Stimulated activated CD8-positive, alpha-beta memory T cell treated with anti-CD3 and anti-CD28 coated beads, Interleukin-7, amount 100 ng/mL, for 1 hour (primary cell): ENCODE measurements at regions not wholly inside any gene's neighbourhood (a gene's known extent, or its start where the extent isn't known, plus 50 kb on each side); places are given as distances from the start of the nearest gene placed in this dataset.
"Not testable (repeated sequence)": the region's sequence is repeated elsewhere in the genome, so short reads cannot be mapped to it uniquely, and the experiment has no call there.

Experiments used
- DNase-seq, 2 donors: peaks; one replicate each; pipeline ENCODE4 v3.0.0-alpha.2; 2020; ENCODE audit warnings: low read depth in 2 of 2

DNA sequence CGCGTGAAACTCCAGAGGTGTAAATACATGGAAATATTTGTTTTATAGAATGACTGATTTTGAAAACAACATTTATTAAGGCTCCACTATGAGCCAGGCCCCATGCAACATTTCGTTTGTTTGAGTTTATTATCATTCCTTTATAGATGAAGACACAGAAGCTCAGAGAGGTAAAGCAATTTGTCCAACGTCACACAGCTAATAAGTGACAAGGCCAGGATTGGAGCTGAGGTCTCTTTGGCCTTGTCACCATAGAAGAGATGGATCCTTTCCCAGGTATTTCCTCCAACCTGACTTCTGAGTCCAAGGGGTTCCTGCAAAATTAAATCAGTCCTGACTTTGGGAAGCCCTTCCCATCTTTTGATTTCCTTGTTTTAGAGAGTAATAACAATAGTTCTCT lies 98.0 kb downstream of the SYF2 start:
- DNase-seq, result no peak

DNA sequence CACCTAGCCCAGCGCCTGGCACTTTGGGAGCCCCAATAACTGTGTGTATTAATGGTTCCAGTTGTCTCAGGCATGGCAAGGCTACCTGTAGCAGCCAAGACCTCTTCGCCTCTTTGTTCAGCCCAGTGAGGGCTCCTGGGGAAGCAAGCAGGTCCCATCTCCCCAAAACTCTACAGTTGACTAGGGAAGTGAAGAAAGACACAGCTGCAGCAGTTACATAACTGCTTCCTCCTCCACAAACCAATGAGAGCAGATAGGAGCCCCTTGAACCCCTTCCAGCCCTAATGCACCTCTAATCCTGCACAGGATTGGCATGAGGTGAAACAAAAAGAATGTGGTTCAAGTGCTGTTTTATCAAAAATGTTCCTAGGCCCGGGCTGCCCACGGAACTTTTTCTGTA lies 100.5 kb downstream of the SYF2 start:
- no peak for DNase-seq

DNA sequence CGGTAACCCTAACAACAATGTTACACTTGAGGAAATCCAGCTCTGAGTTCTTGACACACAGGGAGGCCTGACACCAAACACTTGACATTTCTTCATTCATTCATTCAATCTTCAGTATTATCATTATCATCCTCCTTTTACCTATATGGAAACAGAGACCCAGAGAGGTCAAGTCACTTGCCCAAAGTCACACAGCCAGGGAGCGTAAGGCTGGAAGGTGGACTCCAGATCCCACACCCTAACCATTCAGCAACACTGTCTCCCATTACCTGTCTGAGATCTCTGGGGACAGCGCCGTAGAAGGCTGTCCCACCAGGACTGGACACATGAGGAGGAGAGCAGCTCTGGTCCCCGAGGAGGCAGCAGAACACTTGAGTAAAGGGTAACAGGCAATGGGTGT lies 101.4 kb downstream of the SYF2 start:
- DNase-seq, result no peak

DNA sequence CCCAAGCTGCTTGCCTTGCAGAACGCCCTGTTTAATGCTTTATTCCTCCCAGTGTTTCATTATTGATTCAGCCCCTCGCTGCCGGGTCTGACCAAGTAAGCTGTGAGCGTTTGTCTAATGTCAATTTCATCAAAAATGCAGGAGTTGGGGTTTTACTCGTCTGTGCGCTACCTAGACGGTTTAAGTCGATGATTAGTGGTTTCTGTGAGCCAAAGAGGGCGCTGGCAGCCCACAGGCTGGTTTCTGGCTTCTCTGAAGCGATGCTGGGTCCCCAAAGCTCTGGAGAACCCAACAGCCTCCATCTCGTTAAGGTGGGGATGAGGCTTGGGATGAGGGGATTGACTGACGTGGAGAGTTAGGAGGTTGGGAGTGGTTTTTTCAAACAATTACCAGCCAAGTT lies 102.9 kb downstream of the SYF2 start:
- no peak for DNase-seq

DNA sequence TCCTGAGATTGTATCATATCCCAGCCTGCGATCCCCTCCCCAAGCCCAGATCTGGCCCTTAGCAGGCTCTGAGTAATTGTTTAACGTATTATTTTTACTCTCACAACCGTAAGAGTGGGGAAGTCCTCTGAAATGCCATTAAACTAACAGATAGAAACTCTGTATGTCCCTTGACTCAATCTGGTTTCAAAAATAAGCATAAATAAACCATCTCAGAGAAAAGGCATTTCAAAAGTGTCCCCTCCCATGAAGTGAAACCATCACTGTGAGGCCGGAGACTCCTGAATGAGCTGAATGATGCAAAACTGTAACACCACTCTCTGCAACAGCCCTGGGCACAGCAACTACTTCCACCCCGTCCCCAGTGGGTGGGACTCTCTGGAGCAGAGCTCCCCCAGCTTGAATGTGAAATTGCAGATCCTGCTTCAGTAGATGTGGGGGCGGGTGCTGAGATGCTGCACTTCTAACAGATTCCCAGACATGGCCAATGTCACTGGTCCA lies 104.1 kb downstream of the SYF2 start:
- no peak for DNase-seq

DNA sequence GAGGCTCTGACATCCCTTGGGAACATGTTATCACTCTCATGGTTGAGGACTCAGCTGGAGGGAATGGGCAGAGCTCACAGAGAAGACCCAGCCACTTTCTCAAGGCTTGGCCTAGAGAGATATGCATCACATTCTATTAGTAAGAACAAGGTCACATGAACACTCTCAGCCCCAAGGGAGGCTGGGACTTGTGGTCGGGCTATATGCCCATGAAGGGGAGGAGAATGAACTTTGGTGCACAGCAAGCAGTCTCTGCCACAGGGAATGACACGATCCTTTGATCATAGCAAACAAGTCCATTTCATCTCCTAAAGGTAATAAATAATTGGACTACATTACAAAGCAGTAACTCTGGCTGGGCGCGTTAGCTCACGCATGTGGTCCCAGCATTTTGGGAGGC lies 105.7 kb downstream of the SYF2 start:
- DNase-seq, result no peak

DNA sequence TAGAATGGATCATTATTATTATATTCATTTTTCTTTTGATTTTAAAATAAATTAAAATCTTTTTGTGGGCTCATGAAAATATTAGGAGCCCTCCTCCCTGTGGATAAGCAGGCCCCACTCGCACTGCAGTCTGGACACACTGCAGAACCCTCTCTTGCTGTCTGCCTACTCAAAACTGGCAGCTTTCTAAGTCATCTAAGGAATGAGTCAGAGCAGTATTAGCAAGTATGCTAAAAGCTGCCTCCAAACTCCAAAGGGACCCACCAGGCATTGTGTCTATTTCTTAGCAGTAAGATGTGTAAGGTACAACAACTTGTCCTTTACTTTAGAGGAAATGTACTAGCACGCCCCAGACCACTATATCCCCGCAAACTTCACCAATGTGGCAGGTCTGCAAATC lies 108.8 kb downstream of the SYF2 start:
- no peak for DNase-seq

DNA sequence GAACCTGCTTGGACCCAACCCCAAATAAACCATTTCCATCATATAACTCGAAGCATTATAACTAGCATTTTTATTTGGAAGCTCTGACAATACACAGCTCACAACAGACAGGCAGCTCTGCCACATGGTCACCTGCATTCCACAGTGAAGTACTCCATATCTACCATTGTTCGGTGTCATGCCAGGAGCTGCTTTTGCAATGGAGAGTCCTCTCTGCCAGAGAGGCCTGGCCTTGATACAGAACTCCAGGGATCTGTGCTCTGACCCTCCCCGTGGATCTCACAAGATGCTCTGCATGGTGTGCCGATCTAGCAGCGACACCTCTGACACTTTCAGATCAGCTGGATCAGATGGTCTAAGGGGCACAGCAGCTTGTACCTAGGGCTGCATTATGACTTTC lies 109.6 kb downstream of the SYF2 start:
- no peak for DNase-seq

DNA sequence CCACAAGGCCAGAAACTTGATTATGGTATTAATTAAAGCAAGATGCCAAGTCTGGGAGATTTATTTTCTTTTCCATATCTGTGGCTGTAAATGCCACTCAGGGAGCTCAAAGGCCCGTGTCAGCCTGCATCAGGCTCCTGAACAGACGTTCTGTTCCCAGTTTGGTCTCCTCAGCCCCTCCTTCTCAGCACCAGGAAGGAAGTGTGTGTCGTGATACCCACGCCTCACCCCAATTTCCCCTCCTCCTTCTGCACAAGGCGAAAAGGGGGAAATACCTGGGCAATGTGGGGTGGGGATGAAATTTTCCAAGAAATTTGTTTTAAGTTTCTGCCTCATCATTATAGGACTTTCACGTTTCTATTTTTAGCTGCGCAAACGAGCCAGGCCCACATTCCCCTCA lies 112.0 kb downstream of the SYF2 start:
- no peak for DNase-seq

DNA sequence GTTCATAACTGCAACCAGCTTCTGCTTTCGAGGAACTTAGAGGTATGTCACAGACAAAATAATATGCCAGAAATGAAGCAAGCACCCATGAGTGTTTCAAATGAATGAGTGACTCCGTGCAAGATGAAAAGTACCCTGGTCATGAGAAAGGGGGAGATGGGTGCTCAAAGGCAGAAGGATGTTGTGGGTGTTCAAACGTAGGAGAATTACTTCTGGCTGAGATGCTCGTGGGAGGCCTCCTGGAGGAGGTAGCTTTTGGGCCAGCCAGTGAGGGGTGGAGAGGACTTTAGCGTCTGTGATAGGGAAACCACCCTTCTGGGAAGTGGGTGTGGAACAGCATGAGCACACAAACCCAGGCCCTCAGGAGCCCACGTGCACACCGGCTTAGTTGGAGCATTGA lies 113.8 kb downstream of the SYF2 start:
- DNase-seq, result no peak

DNA sequence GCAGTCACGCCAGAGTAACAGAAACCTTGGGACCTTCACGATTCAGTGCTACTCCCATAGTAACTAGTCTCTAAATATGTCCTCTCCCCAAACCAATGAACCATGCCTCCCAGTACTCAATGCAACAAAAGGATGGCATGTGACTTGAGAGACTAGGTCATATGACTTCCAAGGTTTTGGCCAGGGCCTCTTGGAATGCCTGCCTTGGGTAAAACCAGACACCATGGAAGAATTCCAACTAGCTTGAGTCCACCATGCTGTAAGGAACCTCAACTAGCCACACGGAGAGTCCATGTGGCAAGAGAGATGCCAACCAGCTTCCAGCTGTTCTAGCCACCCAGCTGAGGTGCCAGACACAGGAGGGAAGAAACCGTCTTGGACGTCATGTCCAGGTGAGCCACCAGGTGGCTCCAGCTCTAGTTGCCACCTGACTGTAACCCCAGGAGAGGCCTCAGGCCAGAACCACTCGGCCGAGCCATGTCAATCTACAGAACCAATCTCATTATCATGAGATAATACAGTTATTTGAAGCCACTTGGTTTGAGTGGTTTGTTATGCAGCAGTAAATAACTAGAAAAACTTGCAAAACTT lies 115.0 kb downstream of the SYF2 start:
- DNase-seq, result no peak

DNA sequence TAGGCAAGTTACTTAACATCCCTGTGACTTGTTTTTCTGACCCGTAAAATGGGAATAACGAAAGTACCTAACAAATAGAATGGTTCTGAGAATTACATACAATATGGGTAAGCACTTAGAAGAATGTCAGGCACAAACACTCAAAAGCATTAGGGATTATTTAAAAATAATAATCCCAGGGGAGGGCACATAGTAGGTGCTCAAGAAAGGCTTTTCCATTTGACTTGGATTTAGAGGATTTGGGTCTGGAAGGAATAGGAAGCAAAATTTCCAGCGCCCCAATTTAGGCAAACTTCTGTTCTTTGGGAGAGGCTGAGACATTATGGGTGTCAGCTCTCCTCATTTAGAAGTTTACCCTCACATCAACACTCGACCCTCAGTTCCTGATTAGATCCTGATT lies 115.5 kb downstream of the SYF2 start:
- no peak for DNase-seq

DNA sequence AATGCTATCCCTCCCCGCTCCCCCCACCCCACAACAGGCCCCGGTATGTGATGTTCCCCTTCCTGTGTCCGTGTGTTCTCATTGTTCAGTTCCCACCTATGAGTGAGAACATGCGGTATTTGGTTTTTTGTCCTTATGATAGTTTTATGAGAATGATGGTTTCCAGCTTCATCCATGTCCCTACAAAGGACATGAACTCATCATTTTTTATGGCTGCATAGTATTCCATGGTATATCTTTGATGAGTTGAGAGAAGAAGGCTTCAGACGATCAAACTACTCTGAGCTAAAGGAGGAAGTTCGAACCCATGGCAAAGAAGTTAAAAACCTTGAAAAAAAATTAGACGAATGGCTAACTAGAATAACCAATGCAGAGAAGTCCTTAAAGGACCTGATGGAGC lies 116.2 kb downstream of the SYF2 start:
- not testable (repeated sequence) for DNase-seq

DNA sequence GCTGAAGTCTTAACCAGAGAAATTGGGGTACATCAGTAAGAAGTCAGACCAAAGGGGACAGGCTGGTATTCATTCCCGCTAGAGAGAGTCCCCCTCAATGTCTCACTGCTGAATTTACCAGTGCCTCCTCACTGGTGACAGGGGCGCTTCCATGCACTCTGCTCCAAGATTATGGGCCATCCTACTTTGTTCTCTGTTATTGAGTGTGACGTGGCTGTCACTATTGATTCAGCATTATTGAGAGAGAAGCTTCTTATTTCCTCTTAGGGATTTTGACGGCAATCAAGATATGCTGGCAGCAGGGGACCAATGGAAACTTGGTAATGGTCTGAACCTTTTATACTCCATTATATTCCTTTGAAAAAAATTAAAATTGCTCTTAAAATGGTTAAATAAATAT lies 118.6 kb downstream of the SYF2 start:
- DNase-seq, result no peak

DNA sequence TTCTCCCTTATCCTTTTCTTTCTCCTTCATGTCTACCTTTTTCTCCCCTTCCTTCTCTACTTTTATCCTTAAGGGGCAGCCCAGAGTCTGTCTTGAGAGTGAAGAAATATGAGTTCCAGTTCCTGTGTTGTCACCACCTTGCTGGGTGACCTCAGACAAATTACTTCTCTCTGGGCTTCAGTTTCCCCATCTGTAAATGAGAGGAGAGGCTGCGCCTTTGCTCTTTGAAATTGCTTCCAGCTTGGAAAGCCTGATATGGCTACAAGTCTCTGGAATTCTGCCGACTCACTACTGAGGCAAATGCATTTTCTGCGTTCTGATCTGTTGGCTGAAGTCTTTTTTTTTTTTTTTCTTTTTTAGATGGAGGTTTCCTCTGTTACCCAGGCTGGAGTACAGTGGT lies 119.2 kb downstream of the SYF2 start:
- DNase-seq, result no peak

DNA sequence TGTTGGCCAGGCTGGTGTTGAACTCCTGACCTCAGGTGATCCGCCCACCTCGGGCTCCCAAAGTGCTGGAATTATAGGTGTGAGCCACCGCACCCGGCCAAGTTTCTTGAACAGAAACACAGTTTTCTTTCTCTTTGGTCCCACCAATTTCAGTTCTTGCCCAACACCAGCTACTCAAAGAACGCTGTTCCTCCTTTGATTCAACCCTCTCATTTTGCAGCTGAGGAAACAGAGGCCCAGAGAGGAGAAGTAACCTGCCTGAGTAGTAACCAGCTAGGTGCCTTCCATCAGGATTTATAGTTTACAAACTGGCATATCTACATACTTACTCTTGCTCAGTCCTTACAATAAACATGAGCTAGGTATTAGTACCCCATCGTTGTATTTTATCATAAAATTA lies 119.9 kb downstream of the SYF2 start:
- DNase-seq, result no peak

DNA sequence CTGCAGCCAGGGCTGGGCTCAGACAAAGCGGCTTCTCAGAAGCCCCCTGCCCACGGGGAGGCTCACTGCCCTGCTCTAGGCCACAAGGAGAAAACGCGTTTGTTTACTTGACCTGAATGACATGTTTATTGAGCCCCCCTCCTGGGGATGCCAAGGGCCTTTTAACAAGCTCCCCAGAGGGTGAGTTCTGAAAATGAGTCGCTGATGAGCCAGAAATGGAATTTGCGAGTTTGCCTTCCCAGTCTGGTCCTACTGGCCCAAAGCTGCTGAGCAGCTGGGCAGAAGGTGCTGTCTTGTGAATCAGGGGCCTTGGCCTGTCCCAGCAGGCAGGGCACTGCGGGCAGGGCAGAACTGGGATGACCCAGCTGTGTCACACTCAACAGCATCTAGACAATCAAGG lies 120.6 kb downstream of the SYF2 start:
- DNase-seq, result no peak

DNA sequence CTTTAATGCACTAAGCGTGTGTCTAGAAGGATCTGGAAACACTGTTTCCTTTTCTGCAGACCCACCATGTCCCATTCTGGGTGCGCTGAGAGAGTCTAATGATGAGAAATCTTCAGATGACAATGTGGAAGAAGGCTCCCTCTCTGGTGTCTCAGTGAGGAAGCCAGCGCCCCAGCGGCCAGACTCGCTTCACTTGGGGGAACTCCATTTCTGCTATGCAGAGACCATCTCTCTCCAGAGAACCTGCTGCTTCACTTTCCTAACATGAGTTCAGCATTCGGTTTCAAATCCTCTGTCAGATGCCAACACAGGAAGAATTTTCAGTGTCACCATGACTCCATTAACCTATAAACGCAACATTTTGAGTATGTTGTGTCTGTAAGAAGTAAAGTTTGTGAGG lies 121.8 kb downstream of the SYF2 start:
- no peak for DNase-seq

DNA sequence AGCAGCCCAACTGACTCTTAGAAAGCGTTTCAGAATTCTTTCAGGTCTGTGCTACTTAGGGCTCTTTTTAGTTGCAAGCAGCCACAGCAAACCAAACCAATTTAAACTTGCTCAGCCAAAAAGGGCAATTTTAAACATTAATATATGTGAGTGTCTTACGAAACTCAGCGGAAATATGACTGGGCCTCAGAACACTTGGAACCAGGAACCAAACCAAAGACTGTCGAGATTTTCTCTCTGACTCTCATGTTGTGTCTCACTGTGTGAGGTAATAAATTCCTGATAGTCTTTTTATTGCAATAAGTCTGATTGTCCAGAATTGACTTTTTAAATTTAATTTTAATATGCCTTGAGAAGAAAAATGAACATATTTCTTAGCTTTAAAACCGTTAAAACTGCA lies 122.3 kb downstream of the SYF2 start:
- DNase-seq, result no peak

DNA sequence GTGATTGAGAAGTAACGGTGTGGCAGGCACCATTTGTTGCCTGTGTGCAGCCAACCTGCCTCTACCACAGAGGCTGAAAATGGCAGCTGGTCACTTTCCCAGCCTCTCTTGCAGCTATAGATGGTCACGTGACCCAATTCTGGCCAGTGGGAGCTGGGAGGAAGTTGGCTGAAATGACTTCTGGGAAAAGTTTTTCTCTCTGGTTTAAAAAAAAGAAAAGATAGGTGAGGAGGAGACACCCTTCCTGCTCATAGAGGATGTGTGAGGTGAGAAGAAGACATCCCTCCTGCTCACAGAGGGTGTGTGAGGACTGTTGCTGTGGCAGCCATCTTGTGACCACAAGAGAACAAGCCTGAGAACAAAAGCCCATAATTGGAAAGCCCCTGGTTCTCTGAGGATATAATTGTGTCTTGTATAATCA lies 122.8 kb downstream of the SYF2 start:
- DNase-seq, result no peak

DNA sequence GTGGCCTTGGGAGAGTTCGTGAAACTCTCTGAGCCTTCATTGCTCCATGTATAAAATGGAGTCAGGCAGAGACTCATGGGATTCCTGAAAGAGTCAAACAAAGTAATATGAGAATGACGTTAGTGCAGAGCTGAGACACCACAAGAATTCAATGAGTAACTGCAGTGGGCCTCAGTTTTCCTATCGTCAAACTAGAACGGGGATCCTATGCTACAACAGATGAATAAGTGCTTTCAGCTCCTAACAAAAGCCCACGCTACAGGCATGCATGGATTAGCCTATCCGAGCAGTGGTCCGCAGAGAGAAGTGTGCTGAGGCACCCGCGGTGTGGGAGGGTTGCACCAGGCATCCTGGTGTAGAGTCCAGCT lies 124.7 kb downstream of the SYF2 start:
- DNase-seq, result no peak

DNA sequence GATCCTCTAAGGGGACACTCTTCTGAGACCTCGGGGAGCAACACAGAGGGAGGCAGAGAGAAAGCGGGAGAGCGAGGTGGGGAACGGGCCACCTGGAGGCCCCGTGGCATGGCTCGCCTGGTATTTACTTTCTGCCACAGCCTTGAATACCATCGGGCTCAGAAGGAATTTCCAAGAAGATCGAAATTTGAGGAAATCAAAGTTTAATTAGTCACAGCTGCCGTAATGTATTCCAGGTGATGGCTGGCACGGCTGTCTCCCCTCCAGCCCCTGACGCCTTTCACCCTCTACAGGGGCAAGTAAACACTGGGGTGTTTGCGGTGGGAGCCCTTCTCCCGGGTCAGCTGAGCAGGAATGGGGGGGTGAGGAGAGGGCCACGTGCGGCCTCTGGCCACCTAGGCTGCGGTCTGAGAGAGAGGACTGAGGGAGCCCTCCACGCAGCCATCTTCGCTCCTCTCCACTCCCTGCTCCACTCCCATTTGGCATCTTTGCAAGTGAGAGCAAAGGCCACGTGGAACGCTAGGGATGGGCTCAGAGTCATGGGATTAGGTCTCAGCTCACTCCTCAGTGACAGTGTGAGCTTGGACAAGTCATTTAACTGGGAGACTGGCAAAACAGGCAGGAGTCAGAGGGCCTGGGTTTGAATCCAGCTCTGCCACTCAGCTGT lies 125.2 kb downstream of the SYF2 start:
- DNase-seq, result no peak

DNA sequence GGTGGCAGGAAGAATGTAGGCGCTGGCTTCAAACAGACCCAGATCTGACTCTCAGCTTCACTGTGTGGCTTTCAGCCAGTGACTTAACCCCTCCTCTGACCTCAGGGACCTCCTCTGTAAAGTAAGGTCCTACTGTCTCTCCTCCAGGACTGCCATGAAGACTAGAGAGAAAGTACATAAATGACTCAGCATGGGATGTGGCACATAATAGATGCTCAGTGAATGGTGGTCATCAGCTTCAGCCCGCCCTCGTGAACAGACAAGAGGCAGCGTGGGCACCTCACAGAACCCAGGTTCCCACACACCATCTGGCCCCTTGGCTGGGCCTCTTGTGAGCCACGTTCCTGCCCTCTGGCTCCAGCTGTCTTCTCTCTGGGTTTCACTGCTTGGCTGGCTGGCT lies 126.0 kb downstream of the SYF2 start:
- no peak for DNase-seq

DNA sequence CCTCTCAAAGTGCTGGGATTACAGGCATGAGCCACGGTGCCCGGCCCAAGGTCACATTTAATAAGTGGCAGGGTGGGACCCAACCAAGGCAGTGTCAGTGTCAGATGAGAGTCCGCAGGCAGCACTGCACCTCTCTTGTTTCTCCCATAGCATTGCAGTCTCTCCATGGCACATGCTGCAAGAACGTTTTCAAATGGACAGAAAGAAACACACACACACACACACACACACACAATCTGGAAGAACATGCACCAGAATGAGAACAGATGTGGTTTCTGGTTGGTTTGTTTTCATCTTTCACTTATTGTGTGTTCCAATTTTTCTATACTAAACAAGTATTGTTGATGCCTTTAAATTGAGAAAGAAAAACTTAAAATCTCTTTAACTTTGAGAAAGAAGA lies 126.5 kb downstream of the SYF2 start:
- no peak for DNase-seq
